K562 (cell line): ENCODE measurements at regions not wholly inside any gene's neighbourhood (a gene's known extent, or its start where the extent isn't known, plus 50 kb on each side); places are given as distances from the start of the nearest gene placed in this dataset.

ENCODE experiments used
- ATAC-seq: fragments of 200-7000 bp; cut with Tn5 transposase; 3 replicates; pipeline ENCODE4 v1.9.1; 2020; ENCODE audit warnings: moderate library complexity
- BruUV-seq: library from RNA; stranded (reverse); fragments of 400-500 nt; replicated peaks from 2 replicates; lab custom pipeline; 2021; lab: Mats Ljungman, UMichigan
- CTCF ChIA-PET: fragments of 300-600 bp; formaldehyde crosslinking; extraction: SDS; loops from one replicate; lab custom pipeline; 2021; ENCODE audit warnings: low intra/inter-chr PET ratio; lab: Yijun Ruan, JAX
- POLR2A ChIA-PET: fragments of 300-600, 350-650 bp; sonication (Branson Sonifier 250); formaldehyde crosslinking; extraction: SDS; loops from one replicate; lab custom pipeline; 2021; ENCODE audit warnings: antibody characterized with exemption, inconsistent platforms; lab: Yijun Ruan, JAX
- DNase-seq, 4 experiments: peaks; one replicate each; pipeline versions ENCODE4 v3.0.0 to v3.0.0-alpha.2; 2011 to 2018; ENCODE audit warnings: low spot score in 3 of 4, mixed read lengths in 3 of 4; ENCODE audit errors: extremely low read depth in 1 of 4
- FAIRE-seq: peaks from 2 replicates; lab custom pipeline; 2011; peaks lifted over from hg19 to GRCh38; lab: Jason Lieb, UNC
- H2AFZ ChIP-seq: 2 replicates; pipeline ENCODE4 v1.6.0; 2011; ENCODE audit warnings: low read depth, low read length, control low read depth, inconsistent platforms
- H3K27ac ChIP-seq: fragments of 200-600 bp; 3 replicates; pipeline ENCODE4 v1.8.0; 2011; ENCODE audit warnings: low read depth, mild to moderate bottlenecking, control low read depth, inconsistent platforms, low read length, moderate library complexity, mixed read lengths; ENCODE audit errors: extremely low read depth
- H3K27me3 ChIP-seq, 2 experiments: fragments of 300-600 bp in 1 of 2; 2 replicates in 1 of 2; 3 replicates in 1 of 2; pipeline versions ENCODE4 v1.6.0 to v1.8.0; 2011; ENCODE audit warnings: inconsistent platforms in 2 of 2, low read length in 2 of 2, mild to moderate bottlenecking in 1 of 2, mixed read lengths in 1 of 2, moderate library complexity in 1 of 2; ENCODE audit not compliant: control insufficient read depth in 2 of 2, insufficient read depth in 2 of 2
- H3K36me3 ChIP-seq: fragments of 300-600 bp; 3 replicates; pipeline ENCODE4 v1.8.0; 2011; ENCODE audit warnings: mild to moderate bottlenecking, low read length, inconsistent platforms; ENCODE audit not compliant: control insufficient read depth, insufficient read depth
- H3K4me1 ChIP-seq, 2 experiments: fragments of 200-600 bp in 1 of 2; replicated peaks in 1 of 2; 2 replicates in 1 of 2; 3 replicates in 1 of 2; pipeline versions ENCODE4 v1.5.1 to v1.8.0; 2011; ENCODE audit warnings: inconsistent platforms in 2 of 2, low read length in 2 of 2, mild to moderate bottlenecking in 1 of 2, mixed read lengths in 1 of 2, moderate library complexity in 1 of 2; ENCODE audit not compliant: control insufficient read depth in 2 of 2, insufficient read depth in 2 of 2
- H3K4me2 ChIP-seq: 2 replicates; pipeline ENCODE4 v1.6.1; 2011; ENCODE audit warnings: low read length, control low read depth, inconsistent platforms, mixed read lengths; ENCODE audit not compliant: insufficient read depth
- H3K4me3 ChIP-seq: fragments of 200-600 bp; sonication (generic), shearing (Covaris generic); 2 replicates; pipeline ENCODE4 v1.5.1; 2016; ENCODE audit warnings: control low read depth, inconsistent platforms
- H3K79me2 ChIP-seq: fragments of 200-600 bp; 3 replicates; pipeline ENCODE4 v1.8.0; 2011; ENCODE audit warnings: low read length, inconsistent platforms; ENCODE audit not compliant: control insufficient read depth, insufficient read depth
- H3K9ac ChIP-seq, 2 experiments: 2 replicates each; pipeline versions ENCODE4 v1.6.0 to v1.6.1; 2011; ENCODE audit warnings: low read depth in 2 of 2, low read length in 2 of 2, control low read depth in 1 of 2, inconsistent platforms in 1 of 2, mild to moderate bottlenecking in 1 of 2, mixed read lengths in 1 of 2; ENCODE audit not compliant: insufficient read depth in 1 of 2
- H3K9me1 ChIP-seq: one replicate; pipeline ENCODE4 v1.6.0; 2011; ENCODE audit warnings: inconsistent platforms, mild to moderate bottlenecking, low read length, moderate library complexity; ENCODE audit not compliant: control insufficient read depth, insufficient read depth
- H3K9me3 ChIP-seq: replicated peaks from 2 replicates; pipeline ENCODE4 v1.5.1; 2011; ENCODE audit warnings: low read depth, low read length, inconsistent platforms; ENCODE audit not compliant: control insufficient read depth, insufficient read depth
- H4K20me1 ChIP-seq: replicated peaks from 2 replicates; pipeline ENCODE4 v1.6.1; 2011; ENCODE audit warnings: low read length, inconsistent platforms, mixed read lengths; ENCODE audit not compliant: control insufficient read depth, insufficient read depth
- CBX5 ChIP-seq: IDR thresholded peaks from 2 replicates; pipeline ENCODE4 v1.6.1; 2014; ENCODE audit warnings: low read depth, borderline replicate concordance
- CBX8 ChIP-seq: fragments of 200-600 bp; sonication (generic); IDR thresholded peaks from 2 replicates; pipeline ENCODE4 v1.6.1; 2012; ENCODE audit warnings: borderline replicate concordance, mixed run types, low read depth, mild to moderate bottlenecking, moderate library complexity, mixed read lengths, low read length, control low read depth, inconsistent platforms; ENCODE audit not compliant: poor library complexity, severe bottlenecking; ENCODE audit errors: extremely low read depth
- EHMT2 ChIP-seq: fragments of 450-650 bp; IDR thresholded peaks from 2 replicates; pipeline ENCODE4 v1.6.1; 2018; ENCODE audit warnings: antibody characterized with exemption
- HNRNPLL ChIP-seq: fragments of 200-400 bp; formaldehyde crosslinking; IDR thresholded peaks from 2 replicates; pipeline ENCODE4 v1.6.1; 2017; ENCODE audit warnings: low read length, low read depth, mild to moderate bottlenecking; ENCODE audit not compliant: poor library complexity, severe bottlenecking
- NR2C2 ChIP-seq, 2 experiments: fragments of 200-800 bp in 1 of 2; sonication (Bioruptor generic) in 1 of 2; sonication (generic) in 1 of 2; formaldehyde crosslinking in 1 of 2; IDR thresholded peaks; 2 replicates each; pipeline versions ENCODE4 v1.6.1 to v1.8.0; 2016 to 2022; ENCODE audit warnings: mild to moderate bottlenecking in 1 of 2, missing compliant biosample characterization in 1 of 2, missing genetic modification characterization in 1 of 2, missing genetic modification reagents in 1 of 2
- NR4A1 ChIP-seq, 2 experiments: fragments of 250-450 bp in 1 of 2; fragments of 450-650 bp in 1 of 2; sonication (Bioruptor Pico) in 1 of 2; IDR thresholded peaks; 2 replicates each; pipeline versions ENCODE4 v1.4.0 to v1.6.1; 2016 to 2020; ENCODE audit warnings: mild to moderate bottlenecking in 2 of 2, missing compliant biosample characterization in 1 of 2, missing genetic modification characterization in 1 of 2, moderate library complexity in 1 of 2
- PHB ChIP-seq: fragments of 250-450 bp; sonication (Bioruptor Pico); IDR thresholded peaks from 2 replicates; pipeline ENCODE4 v1.5.0; 2021
- STAT5B ChIP-seq: fragments of 250-450 bp; sonication (Bioruptor Pico); IDR thresholded peaks from 2 replicates; pipeline ENCODE4 v1.8.0; 2021; ENCODE audit warnings: mild to moderate bottlenecking, inconsistent platforms
- ZNF165 ChIP-seq: fragments of 250-450 bp; sonication (Bioruptor Pico); IDR thresholded peaks from 2 replicates; pipeline ENCODE4 v1.4.0; 2020; ENCODE audit warnings: borderline replicate concordance
- ZNF431 ChIP-seq: sonication (generic); formaldehyde crosslinking; IDR thresholded peaks from 2 replicates; pipeline ENCODE4 v1.8.0; 2022; ENCODE audit warnings: mild to moderate bottlenecking, missing genetic modification reagents
- in situ Hi-C: fragments of 300-500 bp; cut with MboI; formaldehyde crosslinking; loops from 4 replicates; pipeline ENCODE4 v1.15.0; 2018; ENCODE audit warnings: inconsistent platforms, mixed read lengths
- intact Hi-C: fragments of 100-400 bp; cut with micrococcal nuclease; formaldehyde crosslinking; loops from 2 replicates; pipeline ENCODE4 v1.14.2; 2022
- TF ChIP-seq, protein P1 (sequence below): fragments of 250-450 bp; sonication (Bioruptor Pico); IDR thresholded peaks from 2 replicates; pipeline ENCODE4 v1.8.0; 2021; ENCODE audit warnings: borderline replicate concordance, mild to moderate bottlenecking, moderate library complexity; ENCODE audit not compliant: poor library complexity, severe bottlenecking
- TF ChIP-seq, protein P2 (sequence below): fragments of 250-450 bp; sonication (Bioruptor Pico); IDR thresholded peaks from 2 replicates; pipeline ENCODE4 v1.5.0; 2022; ENCODE audit warnings: mild to moderate bottlenecking
- TF ChIP-seq, protein P3 (sequence below): sonication (generic); formaldehyde crosslinking; IDR thresholded peaks from 2 replicates; pipeline ENCODE4 v1.8.0; 2023; ENCODE audit warnings: missing genetic modification reagents, mild to moderate bottlenecking, borderline replicate concordance

DNA sequence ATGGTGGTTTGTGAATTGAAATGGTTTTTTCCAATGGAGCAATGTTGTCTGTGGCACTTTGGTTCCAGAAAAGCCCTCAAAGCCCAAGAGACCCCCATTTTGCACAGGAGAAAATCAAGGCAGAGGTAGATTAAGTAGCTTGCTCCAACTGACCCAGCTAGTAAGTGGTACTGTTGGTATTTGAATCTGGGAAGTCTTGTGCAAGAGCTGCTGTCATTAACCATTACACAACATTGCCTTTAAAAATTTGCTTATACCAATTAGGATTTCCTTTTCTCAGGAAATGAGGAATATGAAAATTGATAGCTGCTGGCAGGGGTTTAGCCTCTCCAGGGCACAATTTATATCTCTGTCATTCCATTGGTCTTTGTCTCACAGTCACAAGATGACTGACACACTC is 102.4 kb upstream of the UBE3A start:
- Histone ChIP-seq H4K20me1 (no peaks in the 10 kb centered on the region), H2AFZ (no peak overlapping the region), H3K36me3 (no peaks in the 10 kb centered on the region), H3K9me1 (no peaks in the 10 kb centered on the region), H3K79me2 (no peaks in the 10 kb centered on the region), H3K4me3 (no peak overlapping the region), H3K4me2 (no peak overlapping the region), H3K9ac (no peak overlapping the region)
- ATAC-seq (no peak), DNase-seq (no peak), FAIRE-seq (no peak)
- BruUV-seq: no TSS peak
- ChIA-PET CTCF (no interaction called here), POLR2A (interaction anchor here (0.6 kb wide), 1 partner anchor 269 kb away, joined by 3 read pairs; no protein-coding TSS in a partner anchor)
- intact Hi-C loops: no loop called here
- TF ChIP-seq, protein P1, sequence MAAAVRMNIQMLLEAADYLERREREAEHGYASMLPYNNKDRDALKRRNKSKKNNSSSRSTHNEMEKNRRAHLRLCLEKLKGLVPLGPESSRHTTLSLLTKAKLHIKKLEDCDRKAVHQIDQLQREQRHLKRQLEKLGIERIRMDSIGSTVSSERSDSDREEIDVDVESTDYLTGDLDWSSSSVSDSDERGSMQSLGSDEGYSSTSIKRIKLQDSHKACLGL: no peak
- TF ChIP-seq ZNF165 (CRISPR knock-in tag): no peak
- TF ChIP-seq STAT5B (CRISPR knock-in tag): no peak
- no peak for TF ChIP-seq HNRNPLL
- no peak for TF ChIP-seq CBX8
- no peak for TF ChIP-seq ZNF431 (CRISPR knock-in tag)
- no peak for TF ChIP-seq CBX5
- TF ChIP-seq, protein P2, sequence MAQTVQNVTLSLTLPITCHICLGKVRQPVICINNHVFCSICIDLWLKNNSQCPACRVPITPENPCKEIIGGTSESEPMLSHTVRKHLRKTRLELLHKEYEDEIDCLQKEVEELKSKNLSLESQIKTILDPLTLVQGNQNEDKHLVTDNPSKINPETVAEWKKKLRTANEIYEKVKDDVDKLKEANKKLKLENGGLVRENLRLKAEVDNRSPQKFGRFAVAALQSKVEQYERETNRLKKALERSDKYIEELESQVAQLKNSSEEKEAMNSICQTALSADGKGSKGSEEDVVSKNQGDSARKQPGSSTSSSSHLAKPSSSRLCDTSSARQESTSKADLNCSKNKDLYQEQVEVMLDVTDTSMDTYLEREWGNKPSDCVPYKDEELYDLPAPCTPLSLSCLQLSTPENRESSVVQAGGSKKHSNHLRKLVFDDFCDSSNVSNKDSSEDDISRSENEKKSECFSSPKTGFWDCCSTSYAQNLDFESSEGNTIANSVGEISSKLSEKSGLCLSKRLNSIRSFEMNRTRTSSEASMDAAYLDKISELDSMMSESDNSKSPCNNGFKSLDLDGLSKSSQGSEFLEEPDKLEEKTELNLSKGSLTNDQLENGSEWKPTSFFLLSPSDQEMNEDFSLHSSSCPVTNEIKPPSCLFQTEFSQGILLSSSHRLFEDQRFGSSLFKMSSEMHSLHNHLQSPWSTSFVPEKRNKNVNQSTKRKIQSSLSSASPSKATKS (CRISPR knock-in tag): no peak
- TF ChIP-seq, protein P3, sequence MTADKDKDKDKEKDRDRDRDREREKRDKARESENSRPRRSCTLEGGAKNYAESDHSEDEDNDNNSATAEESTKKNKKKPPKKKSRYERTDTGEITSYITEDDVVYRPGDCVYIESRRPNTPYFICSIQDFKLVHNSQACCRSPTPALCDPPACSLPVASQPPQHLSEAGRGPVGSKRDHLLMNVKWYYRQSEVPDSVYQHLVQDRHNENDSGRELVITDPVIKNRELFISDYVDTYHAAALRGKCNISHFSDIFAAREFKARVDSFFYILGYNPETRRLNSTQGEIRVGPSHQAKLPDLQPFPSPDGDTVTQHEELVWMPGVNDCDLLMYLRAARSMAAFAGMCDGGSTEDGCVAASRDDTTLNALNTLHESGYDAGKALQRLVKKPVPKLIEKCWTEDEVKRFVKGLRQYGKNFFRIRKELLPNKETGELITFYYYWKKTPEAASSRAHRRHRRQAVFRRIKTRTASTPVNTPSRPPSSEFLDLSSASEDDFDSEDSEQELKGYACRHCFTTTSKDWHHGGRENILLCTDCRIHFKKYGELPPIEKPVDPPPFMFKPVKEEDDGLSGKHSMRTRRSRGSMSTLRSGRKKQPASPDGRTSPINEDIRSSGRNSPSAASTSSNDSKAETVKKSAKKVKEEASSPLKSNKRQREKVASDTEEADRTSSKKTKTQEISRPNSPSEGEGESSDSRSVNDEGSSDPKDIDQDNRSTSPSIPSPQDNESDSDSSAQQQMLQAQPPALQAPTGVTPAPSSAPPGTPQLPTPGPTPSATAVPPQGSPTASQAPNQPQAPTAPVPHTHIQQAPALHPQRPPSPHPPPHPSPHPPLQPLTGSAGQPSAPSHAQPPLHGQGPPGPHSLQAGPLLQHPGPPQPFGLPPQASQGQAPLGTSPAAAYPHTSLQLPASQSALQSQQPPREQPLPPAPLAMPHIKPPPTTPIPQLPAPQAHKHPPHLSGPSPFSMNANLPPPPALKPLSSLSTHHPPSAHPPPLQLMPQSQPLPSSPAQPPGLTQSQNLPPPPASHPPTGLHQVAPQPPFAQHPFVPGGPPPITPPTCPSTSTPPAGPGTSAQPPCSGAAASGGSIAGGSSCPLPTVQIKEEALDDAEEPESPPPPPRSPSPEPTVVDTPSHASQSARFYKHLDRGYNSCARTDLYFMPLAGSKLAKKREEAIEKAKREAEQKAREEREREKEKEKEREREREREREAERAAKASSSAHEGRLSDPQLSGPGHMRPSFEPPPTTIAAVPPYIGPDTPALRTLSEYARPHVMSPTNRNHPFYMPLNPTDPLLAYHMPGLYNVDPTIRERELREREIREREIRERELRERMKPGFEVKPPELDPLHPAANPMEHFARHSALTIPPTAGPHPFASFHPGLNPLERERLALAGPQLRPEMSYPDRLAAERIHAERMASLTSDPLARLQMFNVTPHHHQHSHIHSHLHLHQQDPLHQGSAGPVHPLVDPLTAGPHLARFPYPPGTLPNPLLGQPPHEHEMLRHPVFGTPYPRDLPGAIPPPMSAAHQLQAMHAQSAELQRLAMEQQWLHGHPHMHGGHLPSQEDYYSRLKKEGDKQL (CRISPR knock-in tag): no peak
- no peak for TF ChIP-seq NR2C2 (CRISPR knock-in tag; IDR thresholded peaks at IDR 0.05)
- no peak for TF ChIP-seq NR2C2 (tag; IDR thresholded peaks at IDR 0.05)
- no peak for TF ChIP-seq PHB
- TF ChIP-seq EHMT2: no peak
- TF ChIP-seq NR4A1 (CRISPR knock-in tag; IDR thresholded peaks at IDR 0.05): no peak
- TF ChIP-seq NR4A1 (tag; IDR thresholded peaks at IDR 0.05): no peak
- TF ChIP-seq, all 486 proteins: peak for 0
- Histone ChIP-seq H3K4me1 (no peaks in the 10 kb centered on the region), H3K27ac (no peak overlapping the region), H3K27me3 (no peaks in the 10 kb centered on the region), H3K9me3 (no peaks in the 10 kb centered on the region)
- in situ Hi-C loops: no loop called here
